GM13977 (cell line): ENCODE measurements at regions not wholly inside any gene's neighbourhood (a gene's known extent, or its start where the extent isn't known, plus 50 kb on each side); places are given as distances from the start of the nearest gene placed in this dataset.

Experiments
- DNase-seq: peaks from one replicate; pipeline ENCODE4 v3.0.0; 2012; ENCODE audit warnings: low spot score
- CTCF ChIP-seq: IDR thresholded peaks from 2 replicates; pipeline ENCODE4 v1.5.1; 2012; ENCODE audit warnings: mild to moderate bottlenecking, control low read depth; ENCODE audit not compliant: insufficient read depth; ENCODE audit errors: extremely low read depth, missing control alignments
- in situ Hi-C: fragments of 300-500 bp; cut with MboI; formaldehyde crosslinking; loops from one replicate; pipeline ENCODE4 v1.12.0; 2022; ENCODE audit warnings: low sequenced_read_pairs, low pct_unique_long_range_greater_than_20kb, mixed read lengths, inconsistent platforms; ENCODE audit not compliant: unreplicated experiment

- no peak for DNase-seq
- no peak for TF ChIP-seq CTCF
- in situ Hi-C loops = no loop called here
Measured at GRCh38 chr12:5180496-5180895, 136.8 kb downstream of the KCNA5 start.

GRCh38 chr12:5184186-5184585 is 140.5 kb downstream of the KCNA5 start:
- no peak for TF ChIP-seq CTCF
- no peak for DNase-seq
- in situ Hi-C loops = no loop called here

- no peak for DNase-seq
Measured at GRCh38 chr12:5185435-5186069, 141.9 kb downstream of the KCNA5 start.

GRCh38 chr12:5186715-5187114 is 143.0 kb downstream of the KCNA5 start:
- TF ChIP-seq CTCF = no peak
- in situ Hi-C loops = no loop called here
- no peak for DNase-seq

More at GRCh38 chr12:5185435-5186069, 141.9 kb downstream of the KCNA5 start:
- TF ChIP-seq CTCF = no peak
- in situ Hi-C loops = no loop called here

GRCh38 chr12:5187136-5187535 is 143.5 kb downstream of the KCNA5 start:
- in situ Hi-C loops = no loop called here
- no peak for DNase-seq
- TF ChIP-seq CTCF = no peak

- no peak for TF ChIP-seq CTCF
- in situ Hi-C loops = no loop called here
- DNase-seq = no peak
Measured at GRCh38 chr12:5188472-5188871, 144.8 kb downstream of the KCNA5 start.
